ENCODE measurements at regions not wholly inside any gene's neighbourhood (a gene's known extent, or its start where the extent isn't known, plus 50 kb on each side); places are given as distances from the start of the nearest gene placed in this dataset.

- H3K4me3 ChIP-seq (ENCODE audit: low read depth, low read length) = no peak overlapping the region
- no peak for DNase-seq
- no peaks in the 10 kb centered on the region for H3K27me3 ChIP-seq
- no peaks in the 10 kb centered on the region for H3K9me3 ChIP-seq
- no peaks in the 10 kb centered on the region for H3K36me3 ChIP-seq
- TF ChIP-seq, protein P1, sequence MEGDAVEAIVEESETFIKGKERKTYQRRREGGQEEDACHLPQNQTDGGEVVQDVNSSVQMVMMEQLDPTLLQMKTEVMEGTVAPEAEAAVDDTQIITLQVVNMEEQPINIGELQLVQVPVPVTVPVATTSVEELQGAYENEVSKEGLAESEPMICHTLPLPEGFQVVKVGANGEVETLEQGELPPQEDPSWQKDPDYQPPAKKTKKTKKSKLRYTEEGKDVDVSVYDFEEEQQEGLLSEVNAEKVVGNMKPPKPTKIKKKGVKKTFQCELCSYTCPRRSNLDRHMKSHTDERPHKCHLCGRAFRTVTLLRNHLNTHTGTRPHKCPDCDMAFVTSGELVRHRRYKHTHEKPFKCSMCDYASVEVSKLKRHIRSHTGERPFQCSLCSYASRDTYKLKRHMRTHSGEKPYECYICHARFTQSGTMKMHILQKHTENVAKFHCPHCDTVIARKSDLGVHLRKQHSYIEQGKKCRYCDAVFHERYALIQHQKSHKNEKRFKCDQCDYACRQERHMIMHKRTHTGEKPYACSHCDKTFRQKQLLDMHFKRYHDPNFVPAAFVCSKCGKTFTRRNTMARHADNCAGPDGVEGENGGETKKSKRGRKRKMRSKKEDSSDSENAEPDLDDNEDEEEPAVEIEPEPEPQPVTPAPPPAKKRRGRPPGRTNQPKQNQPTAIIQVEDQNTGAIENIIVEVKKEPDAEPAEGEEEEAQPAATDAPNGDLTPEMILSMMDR (IDR thresholded peaks at IDR 0.05; ENCODE audit: low read depth, low read length) = no peak
- H3K4me1 ChIP-seq = no peaks in the 10 kb centered on the region
Observed at GRCh38 chr12:91810077-91810476, 335.6 kb downstream of the BTG1 start.

DNA sequence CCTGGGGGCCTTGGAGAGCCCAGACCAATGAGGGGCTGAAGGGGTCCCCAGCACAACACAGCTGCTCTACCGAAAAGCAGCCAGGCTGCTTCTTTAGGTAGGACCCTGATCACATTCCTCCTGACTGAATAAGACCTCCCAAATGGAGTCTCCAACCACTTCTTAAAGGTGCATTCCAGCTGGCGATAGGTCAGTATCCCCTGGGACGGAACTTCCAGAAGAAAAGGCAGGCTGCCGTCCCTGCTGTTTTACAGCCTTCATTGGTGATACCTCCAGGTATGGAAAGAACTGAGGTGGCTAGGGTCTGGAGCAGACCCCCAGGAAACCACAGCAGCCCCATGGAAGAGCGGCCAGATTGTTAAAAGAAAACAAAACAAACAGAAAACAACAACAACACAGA is 340.6 kb downstream of the BTG1 start:
- no peak for DNase-seq
- Histone ChIP-seq H3K9me3 (no peaks in the 10 kb centered on the region), H3K4me3 (ENCODE audit: low read depth, low read length) (no peak overlapping the region), H3K4me1 (no peaks in the 10 kb centered on the region), H3K27me3 (no peaks in the 10 kb centered on the region), H3K36me3 (no peaks in the 10 kb centered on the region)
- TF ChIP-seq, protein P1 (IDR thresholded peaks at IDR 0.05; ENCODE audit: low read depth, low read length) = no peak

GRCh38 chr12:91804533-91804932 is 341.1 kb downstream of the BTG1 start:
- TF ChIP-seq, protein P1 (IDR thresholded peaks at IDR 0.05; ENCODE audit: low read depth, low read length) = no peak
- H3K4me3 ChIP-seq (ENCODE audit: low read depth, low read length) = no peak overlapping the region
- no peaks in the 10 kb centered on the region for H3K9me3 ChIP-seq
- no peaks in the 10 kb centered on the region for H3K27me3 ChIP-seq
- DNase-seq = no peak
- H3K36me3 ChIP-seq = no peaks in the 10 kb centered on the region
- no peaks in the 10 kb centered on the region for H3K4me1 ChIP-seq

- DNase-seq = no peak
- H3K9me3 ChIP-seq = no peaks in the 10 kb centered on the region
- H3K4me1 ChIP-seq = no peaks in the 10 kb centered on the region
- H3K4me3 ChIP-seq (ENCODE audit: low read depth, low read length) = no peak overlapping the region
- H3K36me3 ChIP-seq = no peaks in the 10 kb centered on the region
- TF ChIP-seq, protein P1 (IDR thresholded peaks at IDR 0.05; ENCODE audit: low read depth, low read length) = no peak
- no peaks in the 10 kb centered on the region for H3K27me3 ChIP-seq
Observed at GRCh38 chr12:91801048-91801447, 344.6 kb downstream of the BTG1 start.

GRCh38 chr12:91793676-91794075 is 352.0 kb downstream of the BTG1 start:
- H3K9me3 ChIP-seq = no peaks in the 10 kb centered on the region

DNA sequence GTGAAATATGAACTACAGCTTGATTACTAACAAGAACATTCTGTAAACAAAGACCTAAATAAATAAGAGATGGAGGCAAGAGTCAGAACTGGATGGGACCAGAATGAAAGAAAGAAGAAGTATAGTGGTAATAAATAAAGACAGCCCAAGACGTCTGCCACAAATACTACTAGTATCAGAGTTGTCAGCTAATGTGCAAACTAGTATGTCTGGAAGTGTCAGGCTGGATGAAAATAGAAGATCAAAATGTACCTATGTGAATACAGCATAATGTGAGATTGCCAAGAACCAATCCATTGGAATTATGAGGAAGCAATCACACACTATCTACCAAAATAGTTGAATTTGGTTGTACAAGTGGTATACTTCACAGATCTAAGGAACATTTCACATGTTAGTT is 353.0 kb downstream of the BTG1 start:
- Histone ChIP-seq H3K36me3 (no peaks in the 10 kb centered on the region), H3K27me3 (no peaks in the 10 kb centered on the region), H3K4me3 (ENCODE audit: low read depth, low read length) (no peak overlapping the region), H3K9me3 (no peaks in the 10 kb centered on the region), H3K4me1 (no peaks in the 10 kb centered on the region)
- TF ChIP-seq, protein P1 (IDR thresholded peaks at IDR 0.05; ENCODE audit: low read depth, low read length) = no peak
- DNase-seq = no peak

More at GRCh38 chr12:91793676-91794075, 352.0 kb downstream of the BTG1 start:
- TF ChIP-seq, protein P1 (IDR thresholded peaks at IDR 0.05; ENCODE audit: low read depth, low read length) = no peak
- Histone ChIP-seq H3K4me3 (ENCODE audit: low read depth, low read length) (no peak overlapping the region), H3K27me3 (no peaks in the 10 kb centered on the region), H3K36me3 (no peaks in the 10 kb centered on the region), H3K4me1 (no peaks in the 10 kb centered on the region)
- no peak for DNase-seq

Data from BE2C (cell line).